ENCODE measurements at regions not wholly inside any gene's neighbourhood (a gene's known extent, or its start where the extent isn't known, plus 50 kb on each side); places are given as distances from the start of the nearest gene placed in this dataset.

GRCh38 chr6:156687789-156688619 lies 89.2 kb upstream of the ARID1B start:
- no peak for TF ChIP-seq GATA3 (IDR thresholded peaks at IDR 0.05; ENCODE audit: low read depth, low read length)
- no peak for TF ChIP-seq GATA2 (IDR thresholded peaks at IDR 0.05; ENCODE audit: low read depth, low read length)
